ENCODE measurements at regions not wholly inside any gene's neighbourhood (a gene's known extent, or its start where the extent isn't known, plus 50 kb on each side); places are given as distances from the start of the nearest gene placed in this dataset.

GRCh38 chr13:78971355-78972025 lies 312.5 kb upstream of the OBI1 start:
- H3K4me1 ChIP-seq (ENCODE audit: control insufficient read depth in 1 of 2, insufficient read depth in 2 of 2, low read length in 2 of 2): no peaks in the 10 kb centered on the region
- no peaks in the 10 kb centered on the region for H3K9me3 ChIP-seq (ENCODE audit: control insufficient read depth, low read length)
- H3K4me3 ChIP-seq (ENCODE audit: low read length in 2 of 2): no peak overlapping the region
- ATAC-seq (ENCODE audit: low FRiP score): no peak
- no peaks in the 10 kb centered on the region for H3K27me3 ChIP-seq (ENCODE audit: control insufficient read depth in 1 of 2, insufficient read depth in 2 of 2, low read length in 1 of 2)
- no peak for DNase-seq
- 73 to 74% methylated on average over 4 of the region's 4 CpGs for WGBS, 2 donors
- H3K27ac ChIP-seq (ENCODE audit: low read depth in 1 of 2, low read length in 2 of 2): no peak overlapping the region
- H3K36me3 ChIP-seq (ENCODE audit: control insufficient read depth in 1 of 2, insufficient read depth in 2 of 2, low read length in 1 of 2): no peaks in the 10 kb centered on the region
- intact Hi-C loops (cut with DNase I): no loop called here

DNA sequence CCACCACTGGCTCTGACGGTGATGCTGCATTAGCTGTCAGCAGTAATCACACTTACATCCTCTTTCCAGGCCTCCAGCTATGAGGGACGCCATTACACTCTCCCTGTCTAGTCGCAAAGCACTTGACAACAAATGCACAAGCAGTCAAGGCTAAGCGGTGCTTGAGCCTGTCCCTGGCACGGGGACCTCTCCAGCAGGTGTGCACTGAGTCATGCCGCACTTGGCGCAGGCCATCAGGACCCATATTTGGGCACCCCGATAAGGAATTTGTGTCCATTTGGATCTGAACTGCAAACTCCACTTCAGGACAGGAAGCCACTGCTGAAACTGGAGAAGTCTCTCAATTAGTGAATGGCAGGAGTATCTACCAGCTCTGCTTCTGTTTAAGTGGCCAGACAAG lies 301.9 kb upstream of the OBI1 start:
- Histone ChIP-seq H3K27me3 (ENCODE audit: control insufficient read depth in 1 of 2, insufficient read depth in 2 of 2, low read length in 1 of 2) (peaks cover 0 to 2% of the 10 kb centered on the region in 2 donors), H3K4me3 (ENCODE audit: low read length in 2 of 2) (no peak overlapping the region), H3K4me1 (ENCODE audit: control insufficient read depth in 1 of 2, insufficient read depth in 2 of 2, low read length in 2 of 2) (no peaks in the 10 kb centered on the region), H3K9me3 (ENCODE audit: control insufficient read depth, low read length) (no peaks in the 10 kb centered on the region), H3K36me3 (ENCODE audit: control insufficient read depth in 1 of 2, insufficient read depth in 2 of 2, low read length in 1 of 2) (no peaks in the 10 kb centered on the region), H3K27ac (ENCODE audit: low read depth in 1 of 2, low read length in 2 of 2) (no peak overlapping the region)
- intact Hi-C loops (cut with DNase I): no loop called here
- ATAC-seq (ENCODE audit: low FRiP score) (no peak), DNase-seq (no peak)
- 80 to 84% methylated on average over 8 of the region's 8 CpGs for WGBS, 2 donors

DNA sequence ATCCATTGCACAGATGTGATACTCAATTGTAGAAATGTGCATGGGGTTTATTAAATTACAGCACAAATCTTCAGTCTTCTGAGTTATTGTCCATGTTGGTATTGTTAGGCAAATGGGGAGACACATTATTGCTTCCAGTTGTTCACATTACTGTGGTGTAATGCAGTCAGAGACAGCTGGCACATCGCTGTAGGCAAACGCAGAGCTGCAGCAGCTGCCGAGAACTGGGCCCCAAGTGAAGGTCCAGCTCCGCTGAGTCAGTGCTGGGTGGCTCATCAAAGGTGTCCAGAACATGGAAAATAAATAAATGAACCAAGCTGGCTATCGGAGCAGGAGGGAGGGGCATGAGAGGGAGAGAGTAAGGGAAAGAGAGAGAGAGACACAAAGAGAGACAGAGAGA lies 299.1 kb upstream of the OBI1 start:
- intact Hi-C loops (cut with DNase I): no loop called here
- Histone ChIP-seq H3K4me3 (ENCODE audit: low read length in 2 of 2) (no peak overlapping the region), H3K27ac (ENCODE audit: low read depth in 1 of 2, low read length in 2 of 2) (no peak overlapping the region), H3K27me3 (ENCODE audit: control insufficient read depth in 1 of 2, insufficient read depth in 2 of 2, low read length in 1 of 2) (peaks cover 0 to 2% of the 10 kb centered on the region in 2 donors), H3K36me3 (ENCODE audit: control insufficient read depth in 1 of 2, insufficient read depth in 2 of 2, low read length in 1 of 2) (no peaks in the 10 kb centered on the region), H3K4me1 (ENCODE audit: control insufficient read depth in 1 of 2, insufficient read depth in 2 of 2, low read length in 2 of 2) (no peaks in the 10 kb centered on the region), H3K9me3 (ENCODE audit: control insufficient read depth, low read length) (no peaks in the 10 kb centered on the region)
- DNase-seq: no peak
- no peak for ATAC-seq (ENCODE audit: low FRiP score)
- WGBS, 2 donors: 13 to 30% methylated on average over 5 of the region's 5 CpGs

DNA sequence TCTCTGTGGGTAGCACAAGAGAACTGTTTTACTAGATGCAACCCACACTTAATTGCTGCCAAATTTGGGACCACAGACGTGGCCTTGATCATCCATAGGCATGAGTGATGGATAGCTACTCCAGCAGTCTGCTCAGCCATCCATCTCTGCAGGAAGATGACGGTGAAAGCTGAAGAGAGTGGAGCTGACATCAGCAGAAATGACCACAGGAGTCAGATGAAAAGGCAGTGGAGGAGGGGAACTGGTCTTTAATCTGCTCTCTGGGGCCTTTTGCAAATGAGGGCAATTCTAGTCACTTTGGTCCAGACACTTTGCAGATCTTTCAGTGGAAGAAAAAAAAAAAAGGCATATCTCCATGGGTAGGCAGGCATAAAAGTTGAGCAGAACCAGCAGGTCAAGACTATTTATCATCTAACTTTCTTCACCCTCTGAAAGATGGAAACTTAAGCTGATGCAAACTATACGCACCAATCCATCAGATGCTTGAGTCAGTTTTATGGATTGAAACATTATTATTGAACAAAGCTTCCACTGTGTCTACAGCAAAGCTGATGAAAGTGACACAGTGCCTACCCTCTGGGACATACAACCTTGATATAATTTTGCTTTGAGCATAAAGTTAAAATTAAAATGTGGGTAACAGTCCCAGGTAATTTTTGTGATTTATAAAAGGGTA lies 281.6 kb upstream of the OBI1 start:
- H3K4me3 ChIP-seq (ENCODE audit: low read length in 2 of 2): no peak overlapping the region
- ATAC-seq (ENCODE audit: low FRiP score) (no peak), DNase-seq (no peak)
- no peaks in the 10 kb centered on the region for H3K36me3 ChIP-seq (ENCODE audit: control insufficient read depth in 1 of 2, insufficient read depth in 2 of 2, low read length in 1 of 2)
- 6 to 7% methylated on average over 3 of the region's 3 CpGs for WGBS, 2 donors
- intact Hi-C loops (cut with DNase I): no loop called here
- H3K4me1 ChIP-seq (ENCODE audit: control insufficient read depth in 1 of 2, insufficient read depth in 2 of 2, low read length in 2 of 2): no peaks in the 10 kb centered on the region
- no peak overlapping the region for H3K27ac ChIP-seq (ENCODE audit: low read depth in 1 of 2, low read length in 2 of 2)
- H3K9me3 ChIP-seq (ENCODE audit: control insufficient read depth, low read length): no peaks in the 10 kb centered on the region
- H3K27me3 ChIP-seq (ENCODE audit: control insufficient read depth in 1 of 2, insufficient read depth in 2 of 2, low read length in 1 of 2): no peaks in the 10 kb centered on the region

DNA sequence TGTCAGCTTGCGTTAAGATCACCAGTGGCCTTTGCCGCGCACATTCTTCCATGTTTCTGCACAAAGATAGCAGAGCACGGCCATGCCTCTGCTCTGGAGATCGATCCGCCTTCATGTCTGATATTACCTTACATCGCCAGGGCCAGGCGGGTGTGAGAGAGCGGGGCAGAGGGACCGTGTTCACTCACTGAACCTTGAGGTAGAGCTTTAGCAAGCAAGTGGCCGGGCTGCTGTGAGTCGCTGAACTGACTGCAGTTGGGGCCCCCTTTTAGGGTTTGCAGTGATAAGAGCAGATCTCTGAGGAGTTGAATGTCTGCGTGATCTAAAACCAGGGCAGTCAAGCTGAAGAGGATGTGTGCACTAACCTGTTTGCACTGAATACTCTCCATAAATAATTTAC lies 275.4 kb upstream of the OBI1 start:
- WGBS, 2 donors: 78 to 79% methylated on average over 13 of the region's 13 CpGs
- Histone ChIP-seq H3K4me3 (ENCODE audit: low read length in 2 of 2) (no peak overlapping the region), H3K27ac (ENCODE audit: low read depth in 1 of 2, low read length in 2 of 2) (no peak overlapping the region), H3K9me3 (ENCODE audit: control insufficient read depth, low read length) (no peaks in the 10 kb centered on the region), H3K27me3 (ENCODE audit: control insufficient read depth in 1 of 2, insufficient read depth in 2 of 2, low read length in 1 of 2) (no peaks in the 10 kb centered on the region), H3K36me3 (ENCODE audit: control insufficient read depth in 1 of 2, insufficient read depth in 2 of 2, low read length in 1 of 2) (no peaks in the 10 kb centered on the region), H3K4me1 (ENCODE audit: control insufficient read depth in 1 of 2, insufficient read depth in 2 of 2, low read length in 2 of 2) (no peaks in the 10 kb centered on the region)
- intact Hi-C loops (cut with DNase I): no loop called here
- DNase-seq (no peak), ATAC-seq (ENCODE audit: low FRiP score) (no peak)

- Histone ChIP-seq H3K36me3 (ENCODE audit: control insufficient read depth in 1 of 2, insufficient read depth in 2 of 2, low read length in 1 of 2) (no peaks in the 10 kb centered on the region), H3K4me3 (ENCODE audit: low read length in 2 of 2) (no peak overlapping the region), H3K9me3 (ENCODE audit: control insufficient read depth, low read length) (no peaks in the 10 kb centered on the region), H3K27ac (ENCODE audit: low read depth in 1 of 2, low read length in 2 of 2) (no peak overlapping the region), H3K4me1 (ENCODE audit: control insufficient read depth in 1 of 2, insufficient read depth in 2 of 2, low read length in 2 of 2) (no peaks in the 10 kb centered on the region), H3K27me3 (ENCODE audit: control insufficient read depth in 1 of 2, insufficient read depth in 2 of 2, low read length in 1 of 2) (no peaks in the 10 kb centered on the region)
- ATAC-seq (ENCODE audit: low FRiP score): no peak
- intact Hi-C loops (cut with DNase I): no loop called here
- 53 to 62% methylated on average over 4 of the region's 4 CpGs for WGBS, 2 donors
- no peak for DNase-seq
Measured at GRCh38 chr13:78915015-78915414, 256.1 kb upstream of the OBI1 start.

DNA sequence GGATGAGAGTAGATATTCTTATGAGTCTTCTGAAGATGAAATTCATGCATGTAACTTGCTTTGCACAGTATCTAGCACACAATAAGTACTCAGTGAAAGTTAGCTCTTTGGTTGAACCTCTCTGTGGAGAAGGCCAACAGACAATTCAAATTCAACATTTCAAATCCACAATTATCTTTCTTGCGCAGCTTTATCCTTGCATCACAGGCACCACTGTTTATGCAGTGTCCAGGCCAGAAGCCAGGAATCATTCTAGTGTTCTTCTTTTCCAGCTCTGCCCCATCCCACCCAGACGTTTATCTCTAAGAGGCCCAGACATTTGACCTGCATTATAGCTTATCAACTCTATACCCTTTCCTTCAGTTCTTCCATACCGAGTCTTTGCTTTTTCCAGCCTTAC lies 254.7 kb upstream of the OBI1 start:
- Histone ChIP-seq H3K27ac (ENCODE audit: low read depth in 1 of 2, low read length in 2 of 2) (no peak overlapping the region), H3K9me3 (ENCODE audit: control insufficient read depth, low read length) (no peaks in the 10 kb centered on the region), H3K4me1 (ENCODE audit: control insufficient read depth in 1 of 2, insufficient read depth in 2 of 2, low read length in 2 of 2) (no peaks in the 10 kb centered on the region), H3K36me3 (ENCODE audit: control insufficient read depth in 1 of 2, insufficient read depth in 2 of 2, low read length in 1 of 2) (no peaks in the 10 kb centered on the region), H3K4me3 (ENCODE audit: low read length in 2 of 2) (no peak overlapping the region), H3K27me3 (ENCODE audit: control insufficient read depth in 1 of 2, insufficient read depth in 2 of 2, low read length in 1 of 2) (no peaks in the 10 kb centered on the region)
- 72 to 74% methylated on average over 3 of the region's 3 CpGs for WGBS, 2 donors
- intact Hi-C loops (cut with DNase I): no loop called here
- ATAC-seq (ENCODE audit: low FRiP score): no peak
- DNase-seq: no peak

DNA sequence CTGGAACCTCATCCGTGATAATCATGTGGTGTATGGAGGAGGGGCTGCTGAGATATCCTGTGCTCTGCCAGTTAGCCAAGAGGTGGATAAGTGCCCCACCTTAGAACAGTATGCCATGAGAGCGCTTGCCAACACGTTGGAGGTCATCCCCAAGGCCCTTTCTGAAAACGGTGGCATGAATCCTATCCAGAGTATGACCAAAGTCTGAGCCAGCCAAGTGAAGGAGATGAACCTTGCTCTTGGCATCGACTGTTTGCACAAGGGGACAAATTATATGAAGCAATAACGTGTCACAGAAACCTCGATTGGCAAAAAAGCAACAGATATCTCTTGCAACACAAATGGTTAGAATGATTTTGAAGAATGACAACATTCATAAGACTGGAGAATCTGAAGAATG lies 251.2 kb upstream of the OBI1 start:
- DNase-seq (no peak), ATAC-seq (ENCODE audit: low FRiP score) (no peak)

DNA sequence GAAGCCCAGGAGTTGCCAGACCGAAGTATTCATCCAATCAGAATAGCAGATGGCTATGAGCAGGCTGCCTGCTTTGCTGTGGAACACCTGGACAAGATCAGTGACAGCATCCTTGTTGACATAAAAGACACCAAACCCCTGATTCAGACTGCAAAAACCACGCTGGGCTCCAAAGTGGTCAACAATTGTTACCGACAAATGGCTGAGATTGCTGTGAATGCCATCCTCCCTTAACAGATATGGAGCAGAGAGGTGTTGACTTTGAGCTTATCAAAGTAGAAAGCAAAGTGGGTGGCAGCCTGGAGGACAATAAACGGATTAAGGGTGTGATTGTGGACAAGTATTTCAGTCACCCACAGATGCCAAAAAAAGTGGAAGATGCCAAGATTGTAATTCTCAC lies 250.3 kb upstream of the OBI1 start:
- Histone ChIP-seq H3K9me3 (ENCODE audit: control insufficient read depth, low read length) (no peaks in the 10 kb centered on the region), H3K27me3 (ENCODE audit: control insufficient read depth in 1 of 2, insufficient read depth in 2 of 2, low read length in 1 of 2) (no peaks in the 10 kb centered on the region), H3K4me1 (ENCODE audit: control insufficient read depth in 1 of 2, insufficient read depth in 2 of 2, low read length in 2 of 2) (no peaks in the 10 kb centered on the region), H3K36me3 (ENCODE audit: control insufficient read depth in 1 of 2, insufficient read depth in 2 of 2, low read length in 1 of 2) (no peaks in the 10 kb centered on the region), H3K27ac (ENCODE audit: low read depth in 1 of 2, low read length in 2 of 2) (no peak overlapping the region), H3K4me3 (ENCODE audit: low read length in 2 of 2) (no peak overlapping the region)
- no peak for ATAC-seq (ENCODE audit: low FRiP score)
- whole genome bisulfite sequencing, 2 donors: 12 to 22% methylated on average over 4 of the region's 4 CpGs
- DNase-seq: no peak
- intact Hi-C loops (cut with DNase I): no loop called here

More for the DNA sequence above, 251.2 kb upstream of the OBI1 start:
- intact Hi-C loops (cut with DNase I): no loop called here
- H3K4me3 ChIP-seq (ENCODE audit: low read length in 2 of 2): no peak overlapping the region
- H3K4me1 ChIP-seq (ENCODE audit: control insufficient read depth in 1 of 2, insufficient read depth in 2 of 2, low read length in 2 of 2): no peaks in the 10 kb centered on the region
- H3K36me3 ChIP-seq (ENCODE audit: control insufficient read depth in 1 of 2, insufficient read depth in 2 of 2, low read length in 1 of 2): no peaks in the 10 kb centered on the region
- 74 to 76% methylated on average over 7 of the region's 7 CpGs for WGBS, 2 donors
- H3K9me3 ChIP-seq (ENCODE audit: control insufficient read depth, low read length): no peaks in the 10 kb centered on the region
- H3K27ac ChIP-seq (ENCODE audit: low read depth in 1 of 2, low read length in 2 of 2): no peak overlapping the region
- no peaks in the 10 kb centered on the region for H3K27me3 ChIP-seq (ENCODE audit: control insufficient read depth in 1 of 2, insufficient read depth in 2 of 2, low read length in 1 of 2)

Data from aorta (tissue), 5 donors.